ENCODE measurements at regions not wholly inside any gene's neighbourhood (a gene's known extent, or its start where the extent isn't known, plus 50 kb on each side); places are given as distances from the start of the nearest gene placed in this dataset.

- no peak for DNase-seq
Measured at GRCh38 chr9:7286101-7286500, 513.5 kb downstream of the DMAC1 start.

- no peak for DNase-seq
Measured at GRCh38 chr9:7285199-7285598, 514.4 kb downstream of the DMAC1 start.

- DNase-seq = no peak
Measured at GRCh38 chr9:7284517-7284916, 515.1 kb downstream of the DMAC1 start.

GRCh38 chr9:7284117-7284516, 515.5 kb downstream of the DMAC1 start:
- DNase-seq = no peak

GRCh38 chr9:7273575-7273974, 515.8 kb downstream of the KDM4C start:
- no peak for DNase-seq

- DNase-seq = no peak
Measured at GRCh38 chr9:7266911-7267595, 509.3 kb downstream of the KDM4C start.

- no peak for DNase-seq
Measured at GRCh38 chr9:7265181-7265580, 507.4 kb downstream of the KDM4C start.

- no peak for DNase-seq
Measured at GRCh38 chr9:7259544-7260241, 501.9 kb downstream of the KDM4C start.

GRCh38 chr9:7258688-7259396, 501.1 kb downstream of the KDM4C start:
- DNase-seq = no peak

- no peak for DNase-seq
Measured at GRCh38 chr9:7246917-7247522, 489.2 kb downstream of the KDM4C start.

GRCh38 chr9:7245976-7246580, 488.3 kb downstream of the KDM4C start:
- no peak for DNase-seq

GRCh38 chr9:7243838-7244237, 486.1 kb downstream of the KDM4C start:
- no peak for DNase-seq

- DNase-seq = no peak
Measured at GRCh38 chr9:7242126-7242525, 484.4 kb downstream of the KDM4C start.

GRCh38 chr9:7241694-7242093, 483.9 kb downstream of the KDM4C start:
- no peak for DNase-seq

GRCh38 chr9:7240569-7241311, 483.0 kb downstream of the KDM4C start:
- DNase-seq = no peak

- no peak for DNase-seq
Measured at GRCh38 chr9:7239708-7240107, 481.9 kb downstream of the KDM4C start.

- DNase-seq = no peak
Measured at GRCh38 chr9:7238247-7238637, 480.5 kb downstream of the KDM4C start.

- no peak for DNase-seq
Measured at GRCh38 chr9:7237473-7238246, 479.9 kb downstream of the KDM4C start.

GRCh38 chr9:7236186-7236585, 478.4 kb downstream of the KDM4C start:
- no peak for DNase-seq

GRCh38 chr9:7234144-7234543, 476.4 kb downstream of the KDM4C start:
- DNase-seq = peak; percentile 12

- no peak for DNase-seq
Measured at GRCh38 chr9:7229571-7229970, 471.8 kb downstream of the KDM4C start.

- no peak for DNase-seq
Measured at GRCh38 chr9:7228726-7229125, 471.0 kb downstream of the KDM4C start.

Data from activated naive CD4-positive, alpha-beta T cell treated with Interleukin-2 at 50 U/mL for 16 hours (primary cell).